ENCODE measurements at regions not wholly inside any gene's neighbourhood (a gene's known extent, or its start where the extent isn't known, plus 50 kb on each side); places are given as distances from the start of the nearest gene placed in this dataset.

GRCh38 chr5:148769941-148770340 lies 56.5 kb upstream of the ADRB2 start:
- Mint-ChIP-seq H3K27me3 (ENCODE audit: low read depth) (no peaks in the 10 kb centered on the region), H3K27ac (no peak overlapping the region), H3K4me3 (no peak overlapping the region), H3K9me3 (no peaks in the 10 kb centered on the region), H3K36me3 (ENCODE audit: insufficient read depth in 1 of 3, low read depth in 3 of 3) (no peaks in the 10 kb centered on the region), H3K4me1 (peaks cover 7 to 11% of the 10 kb centered on the region in 2 experiments)
- H2BK20ac ChIP-seq (ENCODE audit: low read depth, low read length, poor library complexity, severe bottlenecking): no peak overlapping the region
- no peaks in the 10 kb centered on the region for H3K79me2 ChIP-seq (ENCODE audit: insufficient read depth, low read length)
- H3K9me3 ChIP-seq (ENCODE audit: control insufficient read depth, low read depth, low read length): no peaks in the 10 kb centered on the region
- H3K27ac ChIP-seq (ENCODE audit: insufficient read length, low read depth, low read length): no peak overlapping the region
- H2AFZ ChIP-seq (ENCODE audit: low read length): no peak overlapping the region
- no peak overlapping the region for H3T11ph ChIP-seq (ENCODE audit: low read length)
- H4K8ac ChIP-seq (replicated peaks; ENCODE audit: insufficient read length, low read depth, low read length): no peak overlapping the region
- H3K23me2 ChIP-seq (ENCODE audit: insufficient read length, low read depth, low read length, poor library complexity, severe bottlenecking): no peaks in the 10 kb centered on the region
- no peak overlapping the region for H3K4ac ChIP-seq (ENCODE audit: low read depth, low read length)
- TF ChIP-seq CTCF (conservative IDR thresholded peaks at IDR 0.05): no peak
- H3K79me1 ChIP-seq (ENCODE audit: insufficient read depth, low read depth, low read length, poor library complexity, severe bottlenecking): no peaks in the 10 kb centered on the region
- no peaks in the 10 kb centered on the region for H3K27me3 ChIP-seq (ENCODE audit: insufficient read depth, low read length)
- DNase-seq: no peak
- H4K20me1 ChIP-seq (ENCODE audit: control insufficient read depth, insufficient read depth, insufficient read length): no peaks in the 10 kb centered on the region
- no peak overlapping the region for H4K91ac ChIP-seq (ENCODE audit: insufficient read length, low read depth, low read length)
- no peak overlapping the region for H2BK12ac ChIP-seq (ENCODE audit: insufficient read length, low read depth, low read length)
- no peak overlapping the region for H3K18ac ChIP-seq (ENCODE audit: insufficient read length, low read depth, low read length)
- no peak overlapping the region for H4K5ac ChIP-seq (ENCODE audit: insufficient read length, low read depth, low read length)
- H2BK5ac ChIP-seq (ENCODE audit: insufficient read length, low read length): no peak overlapping the region
- no peak overlapping the region for H2AK5ac ChIP-seq (ENCODE audit: insufficient read length, low read length)
- no peak overlapping the region for H3K4me2 ChIP-seq (ENCODE audit: insufficient read depth, insufficient read length, low read length)
- no peak overlapping the region for H3K56ac ChIP-seq (ENCODE audit: insufficient read length, low read depth, low read length)
- peaks cover 2% of the 10 kb centered on the region; the same call in 1 of the 2 replicates for H3K4me1 ChIP-seq (ENCODE audit: insufficient read depth, low read length)
- WGBS (ENCODE audit: extremely low coverage, insufficient read length, low lambda C conversion rate): no CpG with 5 or more reads among the region's 3 CpGs
- no peak overlapping the region for H2BK120ac ChIP-seq (ENCODE audit: low read depth, low read length, poor library complexity, severe bottlenecking)
- no peak overlapping the region for H3K14ac ChIP-seq (ENCODE audit: insufficient read depth, low read length)
- no peak overlapping the region for H3K9ac ChIP-seq (ENCODE audit: extremely low read depth, insufficient read length, low read length)
- no peak overlapping the region for H3K23ac ChIP-seq (ENCODE audit: insufficient read length, low read depth, low read length)
- no peak overlapping the region for H2BK15ac ChIP-seq (ENCODE audit: low read depth, low read length)

Measured in H9 (cell line).